ENCODE measurements at regions not wholly inside any gene's neighbourhood (a gene's known extent, or its start where the extent isn't known, plus 50 kb on each side); places are given as distances from the start of the nearest gene placed in this dataset.

DNA sequence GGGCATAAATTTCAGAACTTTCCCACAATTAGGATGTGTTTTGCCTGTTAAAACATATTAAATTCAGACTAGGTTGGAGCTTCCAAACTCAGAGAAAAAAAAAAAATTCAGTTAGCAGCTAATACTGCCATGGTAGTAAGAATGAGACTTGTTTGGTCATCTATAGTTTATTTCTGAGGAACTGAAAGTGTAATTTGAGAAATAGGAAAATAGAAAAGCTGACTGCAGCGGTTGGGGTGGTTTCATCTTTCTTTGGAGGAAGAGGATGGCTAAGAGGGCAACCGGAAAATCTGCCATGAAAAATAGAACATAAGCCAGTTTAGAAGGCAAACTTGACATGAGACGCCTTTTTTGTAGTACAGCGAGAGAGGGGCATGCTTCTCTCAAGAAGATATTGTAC lies 371.2 kb upstream of the ROBO2 start:
- no peak overlapping the region for H3K4me3 ChIP-seq (ENCODE audit: low read depth, low read length)
- TF ChIP-seq, protein P1, sequence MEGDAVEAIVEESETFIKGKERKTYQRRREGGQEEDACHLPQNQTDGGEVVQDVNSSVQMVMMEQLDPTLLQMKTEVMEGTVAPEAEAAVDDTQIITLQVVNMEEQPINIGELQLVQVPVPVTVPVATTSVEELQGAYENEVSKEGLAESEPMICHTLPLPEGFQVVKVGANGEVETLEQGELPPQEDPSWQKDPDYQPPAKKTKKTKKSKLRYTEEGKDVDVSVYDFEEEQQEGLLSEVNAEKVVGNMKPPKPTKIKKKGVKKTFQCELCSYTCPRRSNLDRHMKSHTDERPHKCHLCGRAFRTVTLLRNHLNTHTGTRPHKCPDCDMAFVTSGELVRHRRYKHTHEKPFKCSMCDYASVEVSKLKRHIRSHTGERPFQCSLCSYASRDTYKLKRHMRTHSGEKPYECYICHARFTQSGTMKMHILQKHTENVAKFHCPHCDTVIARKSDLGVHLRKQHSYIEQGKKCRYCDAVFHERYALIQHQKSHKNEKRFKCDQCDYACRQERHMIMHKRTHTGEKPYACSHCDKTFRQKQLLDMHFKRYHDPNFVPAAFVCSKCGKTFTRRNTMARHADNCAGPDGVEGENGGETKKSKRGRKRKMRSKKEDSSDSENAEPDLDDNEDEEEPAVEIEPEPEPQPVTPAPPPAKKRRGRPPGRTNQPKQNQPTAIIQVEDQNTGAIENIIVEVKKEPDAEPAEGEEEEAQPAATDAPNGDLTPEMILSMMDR (conservative IDR thresholded peaks at IDR 0.05; ENCODE audit: low read depth, low read length) = no peak
- DNase-seq (ENCODE audit: low read depth) = no peak

DNA sequence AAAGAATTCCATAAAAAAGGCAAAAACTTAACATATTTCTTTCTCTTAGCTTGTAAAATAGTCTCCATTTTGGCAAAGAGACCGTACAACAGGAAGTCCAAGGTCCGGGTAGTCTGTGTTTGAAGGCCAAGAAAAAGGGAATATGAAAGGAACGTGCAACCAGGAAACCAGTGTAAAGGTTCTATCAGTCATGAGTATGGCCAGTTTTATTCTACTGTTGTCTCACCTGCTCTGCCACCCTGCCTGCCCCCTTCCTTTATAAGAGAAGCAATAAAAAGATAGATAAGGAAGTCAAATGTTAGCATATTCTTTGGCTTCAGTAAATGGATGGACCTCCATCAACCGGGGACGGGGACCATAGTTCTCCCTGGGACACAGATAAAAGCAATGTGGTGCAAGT lies 370.6 kb upstream of the ROBO2 start:
- TF ChIP-seq, protein P1 (conservative IDR thresholded peaks at IDR 0.05; ENCODE audit: low read depth, low read length) = no peak
- no peak overlapping the region for H3K4me3 ChIP-seq (ENCODE audit: low read depth, low read length)
- DNase-seq (ENCODE audit: low read depth) = no peak

DNA sequence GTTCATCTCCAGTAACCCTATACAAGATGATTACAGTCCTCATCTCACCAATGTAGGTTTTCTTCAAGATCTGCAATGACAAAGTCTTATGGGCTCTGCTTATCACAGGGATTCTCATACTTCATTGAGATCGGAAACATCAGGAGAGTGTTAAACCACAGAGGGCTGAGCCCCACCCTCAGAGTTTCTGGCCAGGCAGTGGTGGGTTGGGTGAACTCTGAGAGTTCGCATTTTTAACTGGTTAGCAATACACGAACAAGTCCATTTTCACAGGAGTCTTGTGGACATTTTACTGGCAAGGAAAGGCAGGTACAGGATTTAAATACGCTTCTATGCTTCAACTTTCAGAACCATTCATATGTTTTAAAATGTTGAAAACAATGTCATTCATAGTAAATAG lies 366.7 kb upstream of the ROBO2 start:
- DNase-seq (ENCODE audit: low read depth) = peak; percentile 53
- TF ChIP-seq, protein P1 (conservative IDR thresholded peaks at IDR 0.05; ENCODE audit: low read depth, low read length) = no peak
- H3K4me3 ChIP-seq (ENCODE audit: low read depth, low read length) = no peak overlapping the region

DNA sequence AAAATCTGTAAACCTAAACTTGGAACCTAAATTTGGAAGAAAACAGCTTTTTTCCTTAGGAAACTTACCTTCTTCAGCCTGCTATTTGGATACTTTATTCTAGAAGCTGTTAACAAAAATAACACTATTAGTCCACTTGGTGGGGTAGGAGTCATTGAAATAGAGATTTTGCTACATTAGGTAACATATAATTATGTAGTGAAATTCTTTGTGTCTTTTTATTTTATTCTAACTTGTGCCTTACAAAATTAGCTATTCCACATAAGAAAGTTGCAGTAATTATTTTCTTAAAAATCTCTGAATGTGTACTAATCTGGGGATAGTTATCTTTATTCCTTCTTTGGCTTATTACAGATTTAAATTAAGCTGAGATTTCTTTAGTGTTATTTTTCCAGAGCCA lies 360.4 kb upstream of the ROBO2 start:
- TF ChIP-seq, protein P1 (conservative IDR thresholded peaks at IDR 0.05; ENCODE audit: low read depth, low read length) = peak; percentile 17
- peak; percentile 28 for DNase-seq (ENCODE audit: low read depth)
- H3K4me3 ChIP-seq (ENCODE audit: low read depth, low read length) = no peak overlapping the region

DNA sequence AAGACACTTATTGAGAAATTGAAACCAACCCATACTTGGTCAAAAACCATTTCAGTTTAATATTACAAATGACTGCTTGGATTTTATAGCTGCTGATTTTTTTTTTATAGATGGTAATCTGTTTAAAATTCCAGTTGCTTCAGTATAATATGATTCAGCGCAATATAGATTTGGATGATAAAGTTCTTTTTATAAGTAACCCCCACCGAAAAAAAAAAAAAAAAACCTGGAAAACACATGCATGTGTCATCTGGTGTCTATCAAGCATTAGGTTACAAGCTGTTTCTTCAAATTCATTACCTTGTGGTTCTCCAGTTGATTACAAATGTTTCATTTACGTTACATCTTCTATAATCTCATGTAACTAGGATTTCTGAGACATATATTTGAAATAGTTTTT lies 356.6 kb upstream of the ROBO2 start:
- TF ChIP-seq, protein P1 (conservative IDR thresholded peaks at IDR 0.05; ENCODE audit: low read depth, low read length) = no peak
- no peak for DNase-seq (ENCODE audit: low read depth)
- H3K4me3 ChIP-seq (ENCODE audit: low read depth, low read length) = no peak overlapping the region

DNA sequence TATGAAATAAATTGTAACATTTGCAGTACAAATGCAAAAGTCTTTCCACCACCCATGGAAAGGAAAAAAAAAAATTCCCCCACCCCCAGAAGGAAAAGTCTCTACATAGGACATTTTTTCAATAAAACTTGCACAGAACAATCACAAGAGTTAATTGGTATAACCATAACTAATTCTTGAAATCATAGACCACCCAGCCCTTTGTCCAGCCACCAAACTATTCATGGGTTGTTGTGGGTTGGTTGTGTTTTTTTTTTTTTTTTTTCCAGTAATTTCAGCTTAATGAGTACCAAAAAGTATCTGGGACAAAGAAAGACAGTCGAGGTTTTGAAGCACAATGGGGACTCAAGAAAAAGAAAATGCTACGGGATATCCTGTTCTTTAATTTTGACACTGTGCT lies 355.0 kb upstream of the ROBO2 start:
- DNase-seq (ENCODE audit: low read depth) = no peak
- no peak overlapping the region for H3K4me3 ChIP-seq (ENCODE audit: low read depth, low read length)
- TF ChIP-seq, protein P1 (conservative IDR thresholded peaks at IDR 0.05; ENCODE audit: low read depth, low read length) = no peak

DNA sequence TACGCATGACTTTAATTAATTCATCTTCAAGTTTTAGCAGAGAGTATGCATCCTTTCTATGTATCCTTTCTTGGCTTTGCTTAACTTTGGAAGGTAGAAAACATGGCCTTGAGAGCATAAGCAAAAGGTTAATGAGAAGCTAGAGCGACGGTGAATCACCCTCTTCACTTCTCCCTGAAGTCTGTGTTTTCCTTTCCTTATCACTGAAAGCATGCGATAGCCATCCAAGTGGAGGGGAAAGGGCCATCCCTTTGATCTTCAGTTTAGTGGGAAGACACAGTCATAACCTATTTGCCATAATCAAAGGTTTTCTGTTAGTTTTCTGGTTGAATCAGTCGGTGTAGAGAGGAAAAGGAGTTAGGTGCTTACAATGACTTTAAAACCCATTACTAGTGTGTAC lies 354.0 kb upstream of the ROBO2 start:
- DNase-seq (ENCODE audit: low read depth) = no peak
- TF ChIP-seq, protein P1 (conservative IDR thresholded peaks at IDR 0.05; ENCODE audit: low read depth, low read length) = no peak
- no peak overlapping the region for H3K4me3 ChIP-seq (ENCODE audit: low read depth, low read length)
